ENCODE measurements at regions not wholly inside any gene's neighbourhood (a gene's known extent, or its start where the extent isn't known, plus 50 kb on each side); places are given as distances from the start of the nearest gene placed in this dataset.

DNA sequence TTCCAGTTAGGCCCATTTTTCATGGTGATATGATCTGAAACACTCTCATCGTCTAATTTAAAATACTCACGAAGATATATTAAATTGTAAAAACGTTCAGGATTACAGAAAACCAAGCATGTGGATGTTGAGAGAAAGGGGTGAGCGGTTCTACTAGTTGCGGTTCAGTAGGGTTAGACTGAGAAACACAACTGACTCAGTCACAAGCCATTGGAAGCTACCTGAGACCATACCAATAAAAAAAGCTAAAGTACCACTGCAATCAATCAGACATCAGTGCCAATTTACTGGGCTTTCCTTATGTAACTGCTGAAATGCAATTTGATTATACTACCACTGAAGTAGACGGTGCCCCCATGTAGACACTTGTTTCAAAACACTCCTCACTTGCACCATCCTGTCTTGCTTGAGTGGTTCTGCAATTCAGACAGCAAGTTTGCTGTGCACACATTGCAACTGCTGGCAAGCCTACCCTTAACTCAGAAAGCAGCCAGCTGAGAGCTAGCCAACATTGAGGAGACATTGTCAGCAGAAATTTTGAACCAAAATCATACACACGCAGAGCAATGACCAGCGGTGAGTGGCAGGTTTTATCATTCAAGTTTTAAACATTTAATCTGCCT lies 368.7 kb upstream of the ARHGEF26 start:
- ChIA-PET CTCF (interaction anchor here (1.5 kb wide), 1 partner anchor 16 kb away, joined by 4 read pairs; no protein-coding TSS in a partner anchor), POLR2A (no interaction called here)
- H3K27ac Mint-ChIP-seq, result no peak overlapping the region

GRCh38 chr3:153753035-153753434 lies 368.2 kb upstream of the ARHGEF26 start:
- Mint-ChIP-seq H3K27ac (no peak overlapping the region), H3K36me3 (no peaks in the 10 kb centered on the region), H3K4me1 (no peaks in the 10 kb centered on the region), H3K27me3 (ENCODE audit: low read depth) (no peaks in the 10 kb centered on the region), H3K4me3 (no peak overlapping the region), H3K9me3 (no peaks in the 10 kb centered on the region)
- ChIA-PET CTCF (interaction anchor here (1.5 kb wide), 1 partner anchor 16 kb away, joined by 4 read pairs; no protein-coding TSS in a partner anchor), POLR2A (no interaction called here)
- DNase-seq (ENCODE audit: low spot score) (no peak), ATAC-seq (no peak)
- TF ChIP-seq NFE2L1 (CRISPR knock-in tag; IDR thresholded peaks at IDR 0.05) (no peak), ERG (CRISPR knock-in tag; IDR thresholded peaks at IDR 0.05) (no peak), ATF2 (CRISPR knock-in tag; IDR thresholded peaks at IDR 0.05; ENCODE audit: borderline replicate concordance, low read depth) (no peak), CREM (CRISPR knock-in tag; IDR thresholded peaks at IDR 0.05) (no peak), ARID4B (CRISPR knock-in tag; IDR thresholded peaks at IDR 0.05; ENCODE audit: borderline replicate concordance) (no peak), ZSCAN18 (CRISPR knock-in tag; IDR thresholded peaks at IDR 0.05) (no peak), ZNF396 (CRISPR knock-in tag; IDR thresholded peaks at IDR 0.05; ENCODE audit: borderline replicate concordance) (no peak), MXD4 (CRISPR knock-in tag; IDR thresholded peaks at IDR 0.05; ENCODE audit: borderline replicate concordance) (no peak), ATF6 (CRISPR knock-in tag; IDR thresholded peaks at IDR 0.05) (no peak), TP53 (CRISPR knock-in tag; IDR thresholded peaks at IDR 0.05) (no peak)

More for the DNA sequence above, 368.7 kb upstream of the ARHGEF26 start:
- Mint-ChIP-seq H3K9me3 (no peaks in the 10 kb centered on the region), H3K27me3 (ENCODE audit: low read depth) (no peaks in the 10 kb centered on the region), H3K36me3 (no peaks in the 10 kb centered on the region), H3K4me1 (no peaks in the 10 kb centered on the region), H3K4me3 (no peak overlapping the region)
- ATAC-seq (no peak), DNase-seq (ENCODE audit: low spot score) (no peak)
- TF ChIP-seq, protein P1, sequence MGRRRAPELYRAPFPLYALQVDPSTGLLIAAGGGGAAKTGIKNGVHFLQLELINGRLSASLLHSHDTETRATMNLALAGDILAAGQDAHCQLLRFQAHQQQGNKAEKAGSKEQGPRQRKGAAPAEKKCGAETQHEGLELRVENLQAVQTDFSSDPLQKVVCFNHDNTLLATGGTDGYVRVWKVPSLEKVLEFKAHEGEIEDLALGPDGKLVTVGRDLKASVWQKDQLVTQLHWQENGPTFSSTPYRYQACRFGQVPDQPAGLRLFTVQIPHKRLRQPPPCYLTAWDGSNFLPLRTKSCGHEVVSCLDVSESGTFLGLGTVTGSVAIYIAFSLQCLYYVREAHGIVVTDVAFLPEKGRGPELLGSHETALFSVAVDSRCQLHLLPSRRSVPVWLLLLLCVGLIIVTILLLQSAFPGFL (CRISPR knock-in tag; IDR thresholded peaks at IDR 0.05; ENCODE audit: borderline replicate concordance), result no peak
- no peak for TF ChIP-seq HMGA2 (CRISPR knock-in tag; IDR thresholded peaks at IDR 0.05)
- TF ChIP-seq SMAD3 (CRISPR knock-in tag; IDR thresholded peaks at IDR 0.05; ENCODE audit: borderline replicate concordance), result no peak
- TF ChIP-seq, protein P2, sequence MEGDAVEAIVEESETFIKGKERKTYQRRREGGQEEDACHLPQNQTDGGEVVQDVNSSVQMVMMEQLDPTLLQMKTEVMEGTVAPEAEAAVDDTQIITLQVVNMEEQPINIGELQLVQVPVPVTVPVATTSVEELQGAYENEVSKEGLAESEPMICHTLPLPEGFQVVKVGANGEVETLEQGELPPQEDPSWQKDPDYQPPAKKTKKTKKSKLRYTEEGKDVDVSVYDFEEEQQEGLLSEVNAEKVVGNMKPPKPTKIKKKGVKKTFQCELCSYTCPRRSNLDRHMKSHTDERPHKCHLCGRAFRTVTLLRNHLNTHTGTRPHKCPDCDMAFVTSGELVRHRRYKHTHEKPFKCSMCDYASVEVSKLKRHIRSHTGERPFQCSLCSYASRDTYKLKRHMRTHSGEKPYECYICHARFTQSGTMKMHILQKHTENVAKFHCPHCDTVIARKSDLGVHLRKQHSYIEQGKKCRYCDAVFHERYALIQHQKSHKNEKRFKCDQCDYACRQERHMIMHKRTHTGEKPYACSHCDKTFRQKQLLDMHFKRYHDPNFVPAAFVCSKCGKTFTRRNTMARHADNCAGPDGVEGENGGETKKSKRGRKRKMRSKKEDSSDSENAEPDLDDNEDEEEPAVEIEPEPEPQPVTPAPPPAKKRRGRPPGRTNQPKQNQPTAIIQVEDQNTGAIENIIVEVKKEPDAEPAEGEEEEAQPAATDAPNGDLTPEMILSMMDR (IDR thresholded peaks at IDR 0.05), result no peak
- TF ChIP-seq ETV6 (CRISPR knock-in tag; IDR thresholded peaks at IDR 0.05), result no peak
- TF ChIP-seq TP53 (CRISPR knock-in tag; IDR thresholded peaks at IDR 0.05), result no peak
- TF ChIP-seq NFATC4 (CRISPR knock-in tag; IDR thresholded peaks at IDR 0.05), result no peak
- no peak for TF ChIP-seq ERG (CRISPR knock-in tag; IDR thresholded peaks at IDR 0.05)
- TF ChIP-seq ZNF219 (CRISPR knock-in tag; IDR thresholded peaks at IDR 0.05; ENCODE audit: borderline replicate concordance), result no peak
- TF ChIP-seq NR2C2 (CRISPR knock-in tag; IDR thresholded peaks at IDR 0.05), result no peak

All from WTC11 (cell line).